Keratinocyte (primary cell): ENCODE measurements at regions not wholly inside any gene's neighbourhood (a gene's known extent, or its start where the extent isn't known, plus 50 kb on each side); places are given as distances from the start of the nearest gene placed in this dataset.

ENCODE experiments used
- DNase-seq: peaks from one replicate; pipeline ENCODE4 v3.0.0-alpha.2; 2011; ENCODE audit warnings: low read depth, missing footprints, low spot score
- FAIRE-seq: peaks from 2 replicates; lab custom pipeline; 2011; peaks lifted over from hg19 to GRCh38; lab: Jason Lieb, UNC
- H2AFZ ChIP-seq: 2 replicates; pipeline ENCODE4 v1.6.0; 2012; ENCODE audit warnings: low read length, control low read depth, inconsistent platforms; ENCODE audit not compliant: control insufficient read depth
- H3K27ac ChIP-seq: 2 replicates; pipeline ENCODE4 v1.5.1; 2011; ENCODE audit warnings: low read length; ENCODE audit not compliant: control insufficient read depth, insufficient read depth
- H3K27me3 ChIP-seq: 3 replicates; pipeline ENCODE4 v1.6.0; 2011; ENCODE audit warnings: low read length; ENCODE audit not compliant: control insufficient read depth, insufficient read depth; ENCODE audit errors: extremely low read depth
- H3K36me3 ChIP-seq, 2 experiments: 2 replicates in 1 of 2; 3 replicates in 1 of 2; pipeline ENCODE4 v1.5.1; 2011; ENCODE audit warnings: low read length in 2 of 2, mild to moderate bottlenecking in 1 of 2; ENCODE audit not compliant: control insufficient read depth in 2 of 2, insufficient read depth in 2 of 2; ENCODE audit errors: extremely low read depth in 1 of 2
- H3K4me1 ChIP-seq: 3 replicates; pipeline ENCODE4 v1.5.1; 2011; ENCODE audit warnings: low read length; ENCODE audit not compliant: control insufficient read depth, insufficient read depth; ENCODE audit errors: extremely low read depth
- H3K4me2 ChIP-seq: 3 replicates; pipeline ENCODE4 v1.6.0; 2011; ENCODE audit warnings: low read depth, low read length; ENCODE audit not compliant: control insufficient read depth, insufficient read depth; ENCODE audit errors: extremely low read depth
- H3K4me3 ChIP-seq, 3 experiments: fragments of 200-600 bp in 1 of 3; sonication (generic) in 1 of 3; 2 replicates in 2 of 3; 3 replicates in 1 of 3; pipeline ENCODE4 v1.5.1; 2011 to 2016; ENCODE audit warnings: low read length in 3 of 3, mild to moderate bottlenecking in 3 of 3, control low read depth in 2 of 3, inconsistent platforms in 1 of 3, low read depth in 1 of 3, mixed read lengths in 1 of 3, mixed run types in 1 of 3, moderate library complexity in 1 of 3; ENCODE audit not compliant: control insufficient read depth in 2 of 3, insufficient read depth in 2 of 3; ENCODE audit errors: extremely low read depth in 1 of 3
- H3K79me2 ChIP-seq: 2 replicates; pipeline ENCODE4 v1.6.0; 2012; ENCODE audit warnings: low read length; ENCODE audit not compliant: control insufficient read depth, insufficient read depth
- H3K9ac ChIP-seq: 3 replicates; pipeline ENCODE4 v1.6.0; 2011; ENCODE audit warnings: low read length; ENCODE audit not compliant: control insufficient read depth, insufficient read depth; ENCODE audit errors: extremely low read depth
- H3K9me1 ChIP-seq: 3 replicates; pipeline ENCODE4 v1.6.0; 2011; ENCODE audit warnings: low read length; ENCODE audit not compliant: control insufficient read depth, insufficient read depth; ENCODE audit errors: extremely low read depth
- H3K9me3 ChIP-seq: 2 replicates; pipeline ENCODE4 v1.5.1; 2012; ENCODE audit warnings: low read depth, low read length; ENCODE audit not compliant: control insufficient read depth
- H4K20me1 ChIP-seq: 3 replicates; pipeline ENCODE4 v1.6.0; 2011; ENCODE audit warnings: low read length; ENCODE audit not compliant: control insufficient read depth, insufficient read depth; ENCODE audit errors: extremely low read depth
- EZH2 ChIP-seq: IDR thresholded peaks from one replicate; pipeline ENCODE4 v1.6.1; 2012; ENCODE audit warnings: inconsistent platforms, mild to moderate bottlenecking, low read length, moderate library complexity
- dilution Hi-C: fragments of 300-500 bp; cut with MboI; formaldehyde crosslinking; loops from one replicate; pipeline ENCODE4 v1.7.0; 2020; ENCODE audit warnings: low sequenced_read_pairs; ENCODE audit not compliant: extremely low pct_ligation_motif_present
- TF ChIP-seq, protein P1 (sequence below), 3 experiments: IDR thresholded peaks in 1 of 3; conservative IDR thresholded peaks in 1 of 3; optimal IDR thresholded peaks in 1 of 3; 2 replicates in 2 of 3; 3 replicates in 1 of 3; pipeline versions ENCODE3 to v1.5.1; 2011; ENCODE audit warnings: low read length in 3 of 3, mild to moderate bottlenecking in 3 of 3, moderate library complexity in 2 of 3, control low read depth in 1 of 3, inconsistent platforms in 1 of 3; ENCODE audit not compliant: insufficient read depth in 2 of 3; ENCODE audit errors: extremely low read depth in 1 of 3

DNA sequence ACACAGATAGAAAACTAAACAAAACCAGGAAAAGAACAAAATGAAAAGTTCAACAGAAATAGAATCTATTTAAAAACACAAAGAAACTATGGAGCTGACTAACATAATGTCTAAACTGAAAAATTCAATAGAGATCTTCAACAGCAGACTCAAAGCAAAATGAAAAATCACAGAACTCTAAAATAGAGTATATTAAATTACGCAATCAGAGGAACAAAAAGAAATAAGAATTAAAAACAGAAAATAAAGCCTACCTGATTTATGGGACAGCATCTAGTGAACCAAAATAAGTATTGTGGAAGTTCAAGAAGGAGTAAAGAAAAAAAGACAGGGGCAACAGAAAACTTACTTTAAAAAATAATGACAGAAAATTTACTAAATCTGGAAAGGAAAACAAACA, 152.1 kb upstream of the GALNT5 start:
- Histone ChIP-seq H3K4me1 (no peaks in the 10 kb centered on the region), H3K4me3 (no peak overlapping the region), H2AFZ (no peak overlapping the region), H3K27ac (no peak overlapping the region), H3K27me3 (no peaks in the 10 kb centered on the region), H3K9ac (no peak overlapping the region), H3K36me3 (no peaks in the 10 kb centered on the region), H3K79me2 (no peaks in the 10 kb centered on the region), H3K4me2 (no peak overlapping the region), H3K9me1 (no peaks in the 10 kb centered on the region), H3K9me3 (no peaks in the 10 kb centered on the region), H4K20me1 (no peaks in the 10 kb centered on the region)
- FAIRE-seq (no peak), DNase-seq (no peak)
- dilution Hi-C loops: no loop called here
- TF ChIP-seq EZH2: no peak
- TF ChIP-seq, protein P1, sequence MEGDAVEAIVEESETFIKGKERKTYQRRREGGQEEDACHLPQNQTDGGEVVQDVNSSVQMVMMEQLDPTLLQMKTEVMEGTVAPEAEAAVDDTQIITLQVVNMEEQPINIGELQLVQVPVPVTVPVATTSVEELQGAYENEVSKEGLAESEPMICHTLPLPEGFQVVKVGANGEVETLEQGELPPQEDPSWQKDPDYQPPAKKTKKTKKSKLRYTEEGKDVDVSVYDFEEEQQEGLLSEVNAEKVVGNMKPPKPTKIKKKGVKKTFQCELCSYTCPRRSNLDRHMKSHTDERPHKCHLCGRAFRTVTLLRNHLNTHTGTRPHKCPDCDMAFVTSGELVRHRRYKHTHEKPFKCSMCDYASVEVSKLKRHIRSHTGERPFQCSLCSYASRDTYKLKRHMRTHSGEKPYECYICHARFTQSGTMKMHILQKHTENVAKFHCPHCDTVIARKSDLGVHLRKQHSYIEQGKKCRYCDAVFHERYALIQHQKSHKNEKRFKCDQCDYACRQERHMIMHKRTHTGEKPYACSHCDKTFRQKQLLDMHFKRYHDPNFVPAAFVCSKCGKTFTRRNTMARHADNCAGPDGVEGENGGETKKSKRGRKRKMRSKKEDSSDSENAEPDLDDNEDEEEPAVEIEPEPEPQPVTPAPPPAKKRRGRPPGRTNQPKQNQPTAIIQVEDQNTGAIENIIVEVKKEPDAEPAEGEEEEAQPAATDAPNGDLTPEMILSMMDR (optimal IDR thresholded peaks at IDR 0.05 in 1 of 3, IDR thresholded peaks at IDR 0.05 in 1 of 3, conservative IDR thresholded peaks at IDR 0.05 in 1 of 3; ENCODE audit: extremely low read depth in 1 of 3, insufficient read depth in 2 of 3, low read length in 3 of 3): no peak

DNA sequence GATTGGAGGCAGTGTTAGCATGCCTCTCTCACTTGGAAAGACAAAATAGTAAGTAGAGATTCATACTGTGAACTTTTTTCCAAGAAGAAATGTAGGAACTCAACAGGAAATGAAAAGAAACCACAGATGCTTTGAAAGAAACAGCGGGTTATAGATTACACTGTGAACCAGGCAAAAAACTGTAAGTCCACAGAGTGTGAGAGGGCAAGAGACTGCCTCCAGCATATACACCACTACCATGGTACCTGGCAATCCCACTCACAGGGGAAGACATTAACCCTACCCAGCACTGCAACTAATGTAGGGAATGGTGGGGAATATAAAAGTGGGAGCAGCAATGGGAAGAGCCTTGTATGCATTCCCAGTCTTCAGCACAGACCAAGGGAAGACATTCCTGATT, 150.6 kb upstream of the GALNT5 start:
- dilution Hi-C loops: no loop called here
- Histone ChIP-seq H3K9ac (no peak overlapping the region), H3K27me3 (no peaks in the 10 kb centered on the region), H4K20me1 (no peaks in the 10 kb centered on the region), H3K79me2 (no peaks in the 10 kb centered on the region), H3K27ac (no peak overlapping the region), H2AFZ (no peak overlapping the region), H3K9me1 (no peaks in the 10 kb centered on the region), H3K36me3 (no peaks in the 10 kb centered on the region), H3K9me3 (no peaks in the 10 kb centered on the region), H3K4me3 (no peak overlapping the region), H3K4me2 (no peak overlapping the region), H3K4me1 (no peaks in the 10 kb centered on the region)
- DNase-seq (no peak), FAIRE-seq (no peak)
- TF ChIP-seq, protein P1 (optimal IDR thresholded peaks at IDR 0.05 in 1 of 3, IDR thresholded peaks at IDR 0.05 in 1 of 3, conservative IDR thresholded peaks at IDR 0.05 in 1 of 3; ENCODE audit: extremely low read depth in 1 of 3, insufficient read depth in 2 of 3, low read length in 3 of 3): no peak
- no peak for TF ChIP-seq EZH2
